Effector CD8-positive, alpha-beta T cell (primary cell): ENCODE measurements at regions not wholly inside any gene's neighbourhood (a gene's known extent, or its start where the extent isn't known, plus 50 kb on each side); places are given as distances from the start of the nearest gene placed in this dataset.
"Not testable (repeated sequence)": the region's sequence is repeated elsewhere in the genome, so short reads cannot be mapped to it uniquely, and the experiment has no call there.

Source experiments
- DNase-seq: peaks from one replicate; lab custom pipeline; 2025; lab: John Stamatoyannopoulos, UW

GRCh38 chr10:65032867-65033769 lies 1511.9 kb downstream of the REEP3 start:
- no peak for DNase-seq

DNA sequence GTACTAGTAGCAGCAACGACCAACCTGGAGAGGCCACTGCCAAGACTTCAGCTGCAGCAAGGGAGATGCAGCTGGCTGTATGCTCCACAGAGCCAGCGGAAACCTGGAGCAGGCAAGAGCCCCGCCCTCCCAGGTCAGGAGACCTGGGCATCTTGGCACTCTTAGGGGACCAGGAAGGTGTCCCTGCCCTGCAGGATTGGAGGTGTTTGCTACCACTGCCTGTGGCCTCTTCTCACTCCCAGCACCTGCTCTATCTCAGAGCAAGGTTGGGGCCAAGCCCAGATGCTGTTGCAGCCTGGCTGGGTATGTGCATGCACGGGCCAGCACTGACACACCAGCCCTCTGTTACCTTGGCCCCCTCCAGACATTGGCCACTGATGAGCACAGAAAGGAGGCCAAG lies 1512.8 kb downstream of the REEP3 start:
- no peak for DNase-seq

DNA sequence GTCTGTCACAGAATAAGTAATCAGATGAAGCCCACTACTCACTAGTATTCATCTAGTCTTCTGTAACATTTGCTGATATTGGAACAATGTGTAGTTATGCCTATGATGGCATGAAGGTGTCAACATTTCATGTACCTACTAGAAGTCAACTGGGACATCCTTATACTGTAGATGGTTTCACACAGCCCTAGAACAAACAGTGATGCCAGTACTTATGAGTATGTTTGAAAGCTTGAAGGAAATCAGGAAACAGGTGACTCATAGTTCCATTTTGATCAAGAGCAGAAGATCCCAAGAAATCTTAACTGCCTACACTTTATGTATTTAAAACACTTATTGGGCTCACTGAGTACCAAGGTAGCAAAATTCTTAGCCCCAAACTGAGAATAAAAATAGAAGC lies 1519.6 kb downstream of the REEP3 start:
- DNase-seq = no peak

DNA sequence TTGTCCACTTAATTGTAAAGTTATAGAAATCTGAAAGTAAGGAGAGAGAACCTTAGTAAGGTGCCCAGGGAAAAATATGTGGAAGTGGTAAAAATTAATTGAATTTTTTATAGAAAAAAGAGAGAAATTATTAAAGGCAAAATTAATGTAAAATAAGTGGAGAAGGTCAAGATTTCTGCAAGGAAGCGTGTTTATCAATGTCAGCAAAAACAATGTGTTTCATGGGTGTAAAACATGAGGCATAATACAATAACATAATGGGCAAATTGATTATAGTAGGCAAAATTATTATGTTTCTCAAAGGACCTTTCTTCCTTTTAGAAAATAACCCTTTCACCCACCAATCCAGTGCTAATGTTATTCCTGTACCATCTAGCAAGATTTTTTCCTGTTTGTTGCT lies 1520.1 kb downstream of the REEP3 start:
- no peak for DNase-seq

DNA sequence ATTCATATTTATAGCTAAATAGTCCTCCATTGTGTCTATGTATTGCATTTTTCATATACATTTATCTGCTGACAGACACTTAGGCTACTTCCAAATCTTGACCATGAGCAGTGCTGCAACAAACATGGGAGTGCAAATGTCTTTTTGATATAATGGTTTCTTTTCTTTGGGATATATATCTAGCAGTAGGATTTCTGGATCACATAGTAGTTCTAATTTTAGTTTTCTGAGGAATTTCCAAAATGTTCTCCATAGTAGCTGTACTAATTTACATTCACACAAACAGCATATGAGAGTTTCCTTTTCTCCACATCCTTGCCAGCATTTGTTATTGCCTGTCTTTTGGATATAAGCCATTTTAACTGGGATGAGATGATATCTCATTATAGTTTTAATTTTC lies 1521.3 kb downstream of the REEP3 start:
- no peak for DNase-seq

DNA sequence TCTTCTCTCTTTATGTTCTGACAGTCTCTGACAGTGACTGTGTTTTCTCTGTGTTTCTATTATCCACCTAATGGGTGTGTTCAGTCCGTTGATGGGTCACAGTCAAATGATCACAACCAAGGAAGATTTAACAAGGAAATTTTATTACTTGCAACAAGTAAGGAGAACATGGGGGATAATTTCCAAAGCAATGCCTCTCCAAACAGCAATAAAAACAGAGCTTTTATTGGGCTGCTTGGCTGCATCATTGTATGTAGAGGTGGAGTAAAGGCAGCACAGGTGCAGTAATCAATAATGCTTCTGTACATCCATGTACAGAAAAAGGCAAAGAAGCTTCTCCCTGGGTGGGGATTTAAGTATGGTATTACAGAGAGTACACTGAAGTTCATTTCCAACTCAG lies 1525.6 kb downstream of the REEP3 start:
- no peak for DNase-seq

- not testable (repeated sequence) for DNase-seq
These were observed 1530.9 kb downstream of the REEP3 start for GRCh38 chr10:65052111-65052510.

DNA sequence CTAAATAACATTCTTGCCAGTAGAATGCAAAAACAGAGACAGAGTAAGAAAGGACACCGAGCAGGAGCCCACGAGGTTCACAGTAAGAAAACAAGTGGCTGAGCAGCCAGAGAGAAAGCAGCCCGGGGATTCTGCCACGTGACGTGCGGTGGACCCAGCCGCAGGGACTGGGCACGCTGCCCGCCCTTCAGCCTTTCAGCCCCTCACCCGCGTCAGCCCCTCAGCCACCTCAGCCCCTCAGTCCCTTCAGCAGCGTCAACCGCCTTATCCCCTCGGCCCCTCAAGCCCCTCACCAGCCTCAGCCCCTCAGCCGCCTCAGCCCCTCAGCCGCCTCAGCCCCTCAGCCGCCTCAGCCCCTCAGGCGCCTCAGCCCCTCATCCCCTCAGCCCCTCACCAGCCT lies 1532.2 kb downstream of the REEP3 start:
- not testable (repeated sequence) for DNase-seq

GRCh38 chr10:65053831-65054351 lies 1532.7 kb downstream of the REEP3 start:
- DNase-seq = not testable (repeated sequence)

- not testable (repeated sequence) for DNase-seq
These were observed 1533.5 kb downstream of the REEP3 start for GRCh38 chr10:65054701-65055100.

DNA sequence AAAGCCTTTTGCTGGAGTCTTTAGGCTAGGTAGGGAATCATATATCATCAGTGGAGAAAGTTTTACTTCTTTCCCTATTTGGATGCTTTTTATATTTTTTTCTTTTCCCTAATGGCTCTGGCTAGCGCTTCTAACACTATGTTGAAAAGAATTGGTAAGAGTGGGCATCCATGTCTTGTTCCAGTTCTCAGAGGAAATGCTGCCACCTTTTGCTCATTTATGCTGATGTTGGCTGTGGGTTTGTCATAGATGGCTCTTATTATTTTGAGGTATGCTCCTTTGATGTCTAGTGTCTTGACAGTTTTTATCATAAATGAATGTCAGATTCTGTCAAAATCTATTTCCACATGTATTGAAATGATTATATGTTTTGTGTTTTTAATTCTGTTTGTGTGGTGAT lies 1544.1 kb downstream of the REEP3 start:
- no peak for DNase-seq

DNA sequence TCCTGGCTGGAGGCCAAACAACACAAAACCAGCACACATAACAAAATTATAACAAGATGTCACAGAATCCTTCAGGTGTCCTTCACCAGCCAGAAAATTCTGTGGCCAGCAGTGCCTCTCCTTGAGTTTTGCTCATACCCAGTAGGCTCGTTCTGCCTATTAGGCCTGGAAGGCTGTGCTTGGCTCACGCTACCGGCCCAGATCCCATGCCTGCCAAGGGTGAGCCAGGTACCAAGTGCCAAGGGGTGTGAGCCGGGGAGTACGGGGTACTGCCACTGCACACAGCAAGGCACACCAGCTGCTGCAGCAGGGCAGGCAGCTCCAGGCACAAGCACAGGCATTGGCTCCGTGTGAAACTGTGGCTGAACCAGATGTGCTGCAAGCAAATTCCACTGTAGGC lies 1562.0 kb downstream of the REEP3 start:
- DNase-seq = no peak

- DNase-seq = no peak
These were observed 1569.8 kb downstream of the REEP3 start for GRCh38 chr10:65090991-65091390.

- no peak for DNase-seq
These were observed 1578.9 kb downstream of the REEP3 start for GRCh38 chr10:65100146-65100545.

DNA sequence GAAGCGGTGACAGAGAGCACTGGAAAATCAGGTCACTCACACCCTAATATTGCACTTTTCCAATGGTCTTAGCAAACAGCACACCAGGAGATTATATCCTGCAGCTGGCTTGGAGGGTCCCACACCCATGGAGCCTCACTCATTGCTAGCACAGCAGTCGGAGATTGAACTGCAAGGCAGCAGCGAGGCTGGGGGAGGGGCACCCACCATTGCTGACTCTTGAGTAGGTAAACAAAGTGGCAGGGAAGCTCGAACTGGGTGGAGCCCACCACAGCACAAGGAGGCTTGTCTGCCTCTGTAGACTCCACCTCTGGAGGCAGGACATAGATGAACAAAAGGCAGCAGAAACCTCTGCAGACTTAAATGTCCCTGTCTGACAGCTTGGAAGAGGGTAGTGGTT lies 1579.7 kb downstream of the REEP3 start:
- DNase-seq = not testable (repeated sequence)

GRCh38 chr10:65110009-65110408 lies 1588.8 kb downstream of the REEP3 start:
- no peak for DNase-seq

DNA sequence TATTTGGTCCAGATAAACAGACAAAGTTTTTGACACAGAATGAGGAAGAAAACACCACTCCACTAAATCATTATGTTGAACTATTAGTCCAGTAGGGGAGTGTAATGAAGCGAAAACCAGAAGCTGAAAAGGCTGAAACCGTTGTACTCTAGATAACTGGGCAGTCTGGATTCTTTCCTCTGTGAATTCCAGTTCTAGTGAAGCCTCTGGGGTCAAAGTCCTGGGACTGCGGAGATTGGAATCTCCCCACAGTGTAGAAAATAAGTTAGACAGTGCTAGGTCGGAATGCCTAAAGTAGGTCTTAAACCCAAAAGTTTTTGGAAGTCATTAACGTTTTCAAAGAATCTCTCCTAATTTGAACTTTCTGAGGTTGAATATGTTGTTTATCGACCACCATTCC lies 1589.9 kb downstream of the REEP3 start:
- DNase-seq = not testable (repeated sequence)

DNA sequence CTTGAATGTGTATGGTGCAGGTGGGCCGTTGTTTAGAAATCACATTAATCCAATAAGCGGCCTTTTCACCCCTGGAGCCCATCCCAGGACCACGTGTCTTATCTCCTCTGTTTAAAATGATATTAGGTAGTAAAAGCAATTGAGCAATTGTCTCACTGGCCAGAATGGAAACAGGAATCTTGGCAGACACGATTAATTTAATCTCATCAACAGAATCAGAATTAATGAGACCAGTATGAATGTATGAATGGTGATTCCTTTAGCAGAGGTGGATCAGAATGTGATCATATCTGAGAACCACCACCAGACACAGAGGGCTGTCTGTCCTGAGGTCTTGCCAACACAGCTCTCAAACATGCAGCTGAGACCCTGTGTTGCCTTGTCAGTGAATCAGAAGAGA lies 1591.4 kb downstream of the REEP3 start:
- no peak for DNase-seq

DNA sequence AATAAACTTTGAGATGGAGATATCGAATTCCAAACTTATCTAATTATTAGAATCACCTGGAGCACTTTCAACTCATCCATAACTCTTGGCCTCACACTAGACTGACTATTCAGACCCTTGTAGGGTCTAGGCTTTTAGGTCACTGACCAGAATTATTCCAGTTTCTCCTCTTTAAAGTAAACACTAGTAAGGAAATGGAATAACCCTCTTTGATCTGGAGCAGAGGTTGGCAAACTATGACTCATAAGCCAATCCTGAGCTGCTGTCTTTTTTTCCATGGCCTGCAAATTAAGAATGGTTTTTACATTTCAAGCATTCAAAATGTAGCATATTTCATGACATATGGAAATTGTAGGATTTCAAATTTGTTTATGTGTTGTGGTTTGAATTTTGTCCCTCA lies 1601.9 kb downstream of the REEP3 start:
- DNase-seq = no peak

GRCh38 chr10:65125212-65125611 lies 1604.0 kb downstream of the REEP3 start:
- DNase-seq = no peak

DNA sequence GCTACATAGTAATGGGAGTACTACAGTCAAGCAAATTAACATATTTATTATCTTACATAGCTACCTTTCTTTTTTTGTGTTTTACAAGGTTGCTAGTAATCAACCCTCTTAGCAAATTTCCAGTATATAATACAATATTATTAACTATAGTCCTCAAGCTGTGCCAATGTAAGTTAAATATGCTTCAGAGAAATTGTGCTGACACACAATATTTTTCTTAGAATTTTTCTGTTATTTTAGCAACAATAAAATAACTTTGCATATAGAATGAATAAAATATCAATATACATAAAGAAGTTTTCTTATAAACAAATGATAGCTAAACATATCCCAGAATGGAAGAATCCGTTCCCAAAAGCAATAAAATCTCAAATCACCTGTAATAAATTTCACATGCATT lies 1605.1 kb downstream of the REEP3 start:
- no peak for DNase-seq

DNA sequence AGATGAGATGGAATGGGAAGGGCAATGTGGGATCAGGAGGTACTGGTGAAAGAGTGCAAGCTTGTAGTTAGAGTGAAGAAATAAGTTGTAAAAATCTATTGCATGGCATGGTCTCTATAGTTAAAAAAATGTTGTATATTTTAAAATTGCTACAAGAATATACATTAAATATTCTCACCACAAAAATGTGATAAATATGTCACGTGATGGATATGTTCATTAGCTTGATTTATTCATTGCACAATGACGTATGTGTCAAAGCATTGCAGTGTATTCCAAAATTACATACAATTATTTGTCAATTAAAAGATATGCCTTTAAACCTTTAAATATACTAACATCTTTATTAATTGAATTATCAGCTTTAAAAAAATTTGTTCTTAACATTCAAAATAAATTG lies 1607.1 kb downstream of the REEP3 start:
- DNase-seq = no peak

DNA sequence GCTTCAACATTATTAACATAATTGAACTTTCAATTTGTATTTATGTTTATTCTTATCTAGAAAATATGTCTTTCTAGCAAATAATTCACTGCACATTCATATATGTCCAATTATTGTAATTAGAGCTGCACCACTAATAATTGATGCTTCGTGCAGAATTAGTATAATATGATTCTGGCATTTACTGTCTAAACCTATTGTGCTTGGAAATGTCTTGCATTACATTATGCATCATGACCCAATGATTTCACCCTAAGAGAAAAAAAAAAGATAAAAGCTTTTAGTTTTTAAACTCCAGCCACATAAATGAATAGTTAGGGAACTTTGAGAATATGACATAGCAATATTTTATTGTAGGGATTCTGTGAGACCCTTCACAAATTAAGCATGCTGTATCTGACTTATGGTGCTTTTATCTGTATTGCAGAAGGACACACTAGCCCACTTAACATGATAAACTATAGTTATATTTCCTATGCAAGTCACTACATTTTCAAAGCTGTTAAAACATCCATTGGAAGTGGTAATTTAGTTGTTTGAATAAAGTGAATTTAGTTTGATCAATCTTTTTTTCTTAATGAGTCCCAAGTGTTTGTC lies 1609.1 kb downstream of the REEP3 start:
- DNase-seq = no peak
